ENCODE measurements at regions not wholly inside any gene's neighbourhood (a gene's known extent, or its start where the extent isn't known, plus 50 kb on each side); places are given as distances from the start of the nearest gene placed in this dataset.

DNA sequence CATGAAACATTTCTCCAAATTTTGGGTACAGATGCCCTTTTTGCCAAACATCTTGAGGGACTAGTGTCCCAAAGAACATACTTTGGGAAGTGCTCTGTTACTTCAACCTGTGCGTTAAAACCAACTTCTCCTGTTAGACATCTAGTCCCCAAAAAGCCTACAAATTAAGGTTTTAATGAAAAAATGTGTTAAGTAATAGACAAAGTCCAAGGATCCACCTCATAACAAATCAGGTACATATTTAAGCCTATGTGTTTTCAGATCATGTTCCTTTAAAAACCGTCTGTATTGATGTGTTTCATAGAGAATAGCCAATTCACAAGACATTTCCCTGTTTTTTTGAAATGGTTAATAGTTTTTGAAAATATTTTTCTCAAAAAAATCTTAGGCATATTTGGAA, 174.8 kb upstream of the FAM20A start:
- TF ChIP-seq, protein P1, sequence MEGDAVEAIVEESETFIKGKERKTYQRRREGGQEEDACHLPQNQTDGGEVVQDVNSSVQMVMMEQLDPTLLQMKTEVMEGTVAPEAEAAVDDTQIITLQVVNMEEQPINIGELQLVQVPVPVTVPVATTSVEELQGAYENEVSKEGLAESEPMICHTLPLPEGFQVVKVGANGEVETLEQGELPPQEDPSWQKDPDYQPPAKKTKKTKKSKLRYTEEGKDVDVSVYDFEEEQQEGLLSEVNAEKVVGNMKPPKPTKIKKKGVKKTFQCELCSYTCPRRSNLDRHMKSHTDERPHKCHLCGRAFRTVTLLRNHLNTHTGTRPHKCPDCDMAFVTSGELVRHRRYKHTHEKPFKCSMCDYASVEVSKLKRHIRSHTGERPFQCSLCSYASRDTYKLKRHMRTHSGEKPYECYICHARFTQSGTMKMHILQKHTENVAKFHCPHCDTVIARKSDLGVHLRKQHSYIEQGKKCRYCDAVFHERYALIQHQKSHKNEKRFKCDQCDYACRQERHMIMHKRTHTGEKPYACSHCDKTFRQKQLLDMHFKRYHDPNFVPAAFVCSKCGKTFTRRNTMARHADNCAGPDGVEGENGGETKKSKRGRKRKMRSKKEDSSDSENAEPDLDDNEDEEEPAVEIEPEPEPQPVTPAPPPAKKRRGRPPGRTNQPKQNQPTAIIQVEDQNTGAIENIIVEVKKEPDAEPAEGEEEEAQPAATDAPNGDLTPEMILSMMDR (IDR thresholded peaks at IDR 0.05): no peak
- TF ChIP-seq ZFX (IDR thresholded peaks at IDR 0.05; ENCODE audit: borderline replicate concordance): no peak
